Prostate gland (tissue), 2 donors: ENCODE measurements at regions not wholly inside any gene's neighbourhood (a gene's known extent, or its start where the extent isn't known, plus 50 kb on each side); places are given as distances from the start of the nearest gene placed in this dataset.

Experiments
- CTCF ChIP-seq, 4 experiments: fragments of 200-600 bp in 2 of 4; fragments of 450-650 bp in 2 of 4; sonication (generic) in 2 of 4; IDR thresholded peaks; 1 replicate in 3 of 4; 2 replicates in 1 of 4; pipeline ENCODE4 v1.5.1; 2016 to 2019; ENCODE audit warnings: antibody characterized with exemption in 4 of 4, mild to moderate bottlenecking in 2 of 4, moderate library complexity in 2 of 4
- POLR2A ChIP-seq: fragments of 450-650 bp; IDR thresholded peaks from one replicate; pipeline ENCODE4 v1.6.1; 2016; ENCODE audit warnings: antibody characterized with exemption, mild to moderate bottlenecking
- POLR2AphosphoS5 ChIP-seq: sonication (generic); formaldehyde crosslinking; IDR thresholded peaks from one replicate; pipeline ENCODE4 v1.6.1; 2017; ENCODE audit warnings: antibody characterized with exemption

- TF ChIP-seq POLR2A (no peak), POLR2AphosphoS5 (no peak), CTCF (IDR thresholded peaks at IDR 0.05) (no peak)
These were observed 72.3 kb upstream of the KIT start for GRCh38 chr4:54585321-54586000.
